ENCODE measurements at regions not wholly inside any gene's neighbourhood (a gene's known extent, or its start where the extent isn't known, plus 50 kb on each side); places are given as distances from the start of the nearest gene placed in this dataset.

- no peak for TF ChIP-seq CTCF (IDR thresholded peaks at IDR 0.05)
- TF ChIP-seq EP300 (IDR thresholded peaks at IDR 0.05) = no peak
Measured at GRCh38 chr13:111659842-111660241, 339.4 kb downstream of the TEX29 start.

Data from esophagus muscularis mucosa (tissue), 3 donors.